ENCODE measurements at regions not wholly inside any gene's neighbourhood (a gene's known extent, or its start where the extent isn't known, plus 50 kb on each side); places are given as distances from the start of the nearest gene placed in this dataset.

DNA sequence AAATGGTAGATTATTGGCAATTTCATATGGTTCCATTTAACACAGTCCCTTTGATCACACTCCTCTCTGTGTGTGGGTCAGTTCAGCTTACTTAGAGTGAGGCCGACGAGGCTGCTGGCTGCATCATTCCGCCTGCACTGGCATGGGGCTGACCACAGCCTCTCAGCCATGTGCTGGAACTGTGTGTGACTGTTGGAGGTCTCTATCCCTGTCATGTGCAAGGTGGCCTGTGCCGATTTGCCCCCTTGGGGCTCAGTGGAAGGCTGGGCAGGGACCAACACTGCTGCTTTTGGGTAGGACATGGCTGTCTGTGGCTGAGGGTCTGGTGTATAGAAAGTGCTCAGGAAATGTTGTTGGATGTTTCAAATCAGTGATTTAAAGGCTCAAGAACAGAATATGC is 454.0 kb upstream of the HS6ST1 start:
- no peak for TF ChIP-seq CTCF (IDR thresholded peaks at IDR 0.05; ENCODE audit: low read depth, low read length)
- Histone ChIP-seq H3K36me3 (no peaks in the 10 kb centered on the region), H3K27me3 (no peaks in the 10 kb centered on the region), H3K4me1 (no peaks in the 10 kb centered on the region), H3K4me3 (ENCODE audit: low read depth, low read length) (no peak overlapping the region), H3K9me3 (no peaks in the 10 kb centered on the region)
- DNase-seq, result no peak

- no peak for TF ChIP-seq CTCF (IDR thresholded peaks at IDR 0.05; ENCODE audit: low read depth, low read length)
- no peaks in the 10 kb centered on the region for H3K27me3 ChIP-seq
- H3K4me1 ChIP-seq, result no peaks in the 10 kb centered on the region
- no peak for DNase-seq
- H3K4me3 ChIP-seq (ENCODE audit: low read depth, low read length), result no peak overlapping the region
- no peaks in the 10 kb centered on the region for H3K9me3 ChIP-seq
- no peaks in the 10 kb centered on the region for H3K36me3 ChIP-seq
These were observed 455.1 kb upstream of the HS6ST1 start for GRCh38 chr2:128773641-128774319.

DNA sequence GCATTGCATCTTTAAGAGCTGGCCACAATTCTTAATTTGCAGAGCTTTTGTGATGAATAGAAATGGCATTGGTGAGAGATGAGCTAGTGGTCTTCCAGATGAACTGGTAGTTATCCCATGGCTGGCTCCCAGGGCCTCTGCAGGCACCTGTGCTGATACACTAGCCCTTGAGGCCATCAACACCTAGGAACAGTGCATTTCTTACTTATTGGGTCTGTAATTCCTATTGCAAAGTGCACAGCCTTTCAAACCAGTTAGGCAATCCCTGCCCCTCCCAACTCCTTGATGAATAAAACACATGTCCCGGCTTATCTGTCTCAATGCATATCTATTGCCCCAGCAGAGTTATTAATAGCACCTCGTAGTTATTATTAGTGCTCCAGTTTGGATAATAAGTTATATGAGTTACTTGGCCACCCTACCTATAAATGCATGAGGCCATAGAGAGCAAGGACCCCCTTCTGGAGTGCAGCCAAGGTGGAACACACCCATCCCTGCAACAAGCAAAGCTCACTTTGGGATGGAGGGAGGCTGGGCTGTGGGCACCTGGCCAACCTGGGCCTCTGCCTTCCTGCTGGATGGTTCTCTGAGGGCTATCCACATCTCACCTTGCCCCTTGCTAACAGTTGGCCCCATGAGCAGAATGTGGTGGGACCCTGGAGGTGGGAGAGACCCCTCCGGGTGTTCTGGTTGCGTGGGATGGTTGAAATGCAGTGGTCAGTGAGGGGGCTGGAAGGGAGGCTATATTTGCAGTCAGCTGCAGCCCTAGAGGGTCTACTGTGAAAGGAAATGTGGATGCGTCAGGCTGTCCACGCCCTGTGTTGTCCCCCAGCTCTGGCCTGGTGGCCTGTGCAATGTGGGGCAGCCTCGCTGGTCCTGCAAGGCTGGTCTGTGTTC is 455.9 kb upstream of the HS6ST1 start:
- no peaks in the 10 kb centered on the region for H3K4me1 ChIP-seq
- no peak for TF ChIP-seq CTCF (IDR thresholded peaks at IDR 0.05; ENCODE audit: low read depth, low read length)
- H3K9me3 ChIP-seq, result no peaks in the 10 kb centered on the region
- no peaks in the 10 kb centered on the region for H3K27me3 ChIP-seq
- no peak for DNase-seq
- H3K36me3 ChIP-seq, result no peaks in the 10 kb centered on the region
- H3K4me3 ChIP-seq (ENCODE audit: low read depth, low read length), result no peak overlapping the region

DNA sequence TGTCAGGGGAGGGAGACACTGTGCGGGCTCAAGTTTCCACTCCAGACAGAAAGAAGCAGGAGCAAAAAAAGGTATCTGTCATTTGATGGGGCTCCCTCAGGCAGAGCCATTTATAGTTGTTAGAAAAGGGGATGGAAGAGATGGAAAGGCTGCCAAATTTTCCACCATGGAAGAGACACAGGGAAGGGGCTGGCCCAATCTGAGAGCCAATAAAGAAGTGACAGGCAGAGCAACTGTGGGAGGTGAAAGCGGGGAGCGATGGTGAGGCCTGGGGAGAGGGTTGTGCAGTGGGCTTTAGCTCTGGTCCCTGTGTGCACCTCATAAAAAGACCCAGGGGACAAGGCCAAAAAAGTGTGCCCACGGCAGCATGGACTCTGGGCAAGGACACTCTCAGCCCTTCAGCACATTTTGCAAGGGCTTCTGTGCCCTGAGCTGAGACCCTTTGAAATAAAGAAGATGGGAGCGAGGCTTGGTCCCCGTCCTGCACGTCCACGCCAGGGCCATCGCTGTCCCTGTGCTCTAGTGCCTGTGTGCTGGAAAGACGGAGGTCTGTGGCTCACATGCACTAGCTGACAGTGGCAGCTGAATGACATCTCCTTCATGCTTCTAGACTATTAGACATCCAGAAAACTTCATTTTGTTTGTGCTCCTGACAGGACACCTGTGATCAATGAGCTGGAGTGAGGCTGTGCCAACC is 456.7 kb upstream of the HS6ST1 start:
- Histone ChIP-seq H3K4me1 (no peaks in the 10 kb centered on the region), H3K36me3 (no peaks in the 10 kb centered on the region), H3K27me3 (no peaks in the 10 kb centered on the region), H3K9me3 (no peaks in the 10 kb centered on the region), H3K4me3 (ENCODE audit: low read depth, low read length) (no peak overlapping the region)
- no peak for DNase-seq
- no peak for TF ChIP-seq CTCF (IDR thresholded peaks at IDR 0.05; ENCODE audit: low read depth, low read length)

DNA sequence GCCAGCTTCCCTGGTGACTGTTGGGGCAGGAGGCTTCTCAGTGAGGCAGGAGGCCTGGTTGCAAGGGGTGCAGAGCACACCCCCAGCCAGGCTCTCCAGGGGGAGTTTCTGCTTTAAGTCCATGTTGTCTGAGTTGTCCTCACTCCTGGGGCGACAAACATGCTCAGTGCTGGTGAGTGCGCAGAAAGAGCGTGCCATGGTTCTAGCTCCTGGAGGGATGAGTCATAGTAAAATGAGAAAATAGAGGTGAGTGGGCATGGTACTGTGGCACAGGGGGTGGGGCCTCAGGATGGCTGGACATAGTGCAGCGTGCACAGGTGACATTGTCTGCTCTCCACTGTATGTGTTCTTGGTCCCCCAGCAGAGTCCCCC is 457.2 kb upstream of the HS6ST1 start:
- H3K36me3 ChIP-seq, result no peaks in the 10 kb centered on the region
- TF ChIP-seq CTCF (IDR thresholded peaks at IDR 0.05; ENCODE audit: low read depth, low read length), result no peak
- no peaks in the 10 kb centered on the region for H3K27me3 ChIP-seq
- no peak for DNase-seq
- H3K4me3 ChIP-seq (ENCODE audit: low read depth, low read length), result no peak overlapping the region
- H3K4me1 ChIP-seq, result no peaks in the 10 kb centered on the region
- H3K9me3 ChIP-seq, result no peaks in the 10 kb centered on the region
